SIG-M5 treated with dmso at 0.1 percent for 504 hours (cell line): ENCODE measurements at regions not wholly inside any gene's neighbourhood (a gene's known extent, or its start where the extent isn't known, plus 50 kb on each side); places are given as distances from the start of the nearest gene placed in this dataset.

Source experiments
- DNase-seq: peaks from one replicate; lab custom pipeline; 2025; ENCODE audit not compliant: unreplicated experiment; lab: John Stamatoyannopoulos, UW

- DNase-seq, result no peak
Observed at GRCh38 chr14:82510007-82510406, 976.4 kb upstream of the SEL1L start.

DNA sequence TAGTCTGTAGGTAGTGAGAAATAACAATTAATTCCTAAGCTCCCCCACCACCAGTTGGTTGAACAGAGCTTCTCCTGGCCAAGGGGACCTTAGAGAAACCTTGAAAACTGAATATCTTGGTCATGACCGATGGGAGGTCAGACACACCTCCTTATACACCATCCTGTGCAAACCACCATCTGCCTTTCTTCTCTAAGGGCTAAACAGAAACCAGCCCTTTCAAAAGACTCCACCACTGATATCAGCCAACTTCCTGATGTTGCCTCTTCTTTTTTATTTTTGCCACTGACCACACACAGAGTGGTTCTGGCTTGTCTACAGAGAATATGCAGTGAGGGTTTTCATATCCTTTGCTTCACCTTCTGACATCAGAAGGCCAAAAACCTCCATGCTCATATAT is 977.7 kb upstream of the SEL1L start:
- DNase-seq, result no peak

DNA sequence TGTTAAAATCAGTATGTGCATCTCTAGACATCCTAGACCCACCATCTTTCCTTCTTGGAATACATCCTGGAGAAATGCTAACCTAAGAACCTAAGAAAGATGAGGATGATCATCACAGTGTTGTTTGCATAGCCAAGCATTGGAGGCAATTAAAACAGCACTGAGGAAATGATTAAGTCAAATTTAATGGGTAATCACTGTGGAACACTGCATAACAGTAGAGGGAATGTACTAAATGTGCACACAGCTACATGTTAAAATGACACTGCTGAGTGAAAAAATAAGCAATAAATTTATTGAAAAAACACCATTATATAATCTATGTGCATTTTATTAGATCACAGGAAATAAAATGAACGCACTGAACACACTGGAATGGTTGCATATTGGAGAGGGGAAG is 987.1 kb upstream of the SEL1L start:
- DNase-seq, result no peak

GRCh38 chr14:82521191-82521590 is 987.5 kb upstream of the SEL1L start:
- DNase-seq, result no peak

GRCh38 chr14:82528016-82528415 is 994.4 kb upstream of the SEL1L start:
- DNase-seq, result no peak

DNA sequence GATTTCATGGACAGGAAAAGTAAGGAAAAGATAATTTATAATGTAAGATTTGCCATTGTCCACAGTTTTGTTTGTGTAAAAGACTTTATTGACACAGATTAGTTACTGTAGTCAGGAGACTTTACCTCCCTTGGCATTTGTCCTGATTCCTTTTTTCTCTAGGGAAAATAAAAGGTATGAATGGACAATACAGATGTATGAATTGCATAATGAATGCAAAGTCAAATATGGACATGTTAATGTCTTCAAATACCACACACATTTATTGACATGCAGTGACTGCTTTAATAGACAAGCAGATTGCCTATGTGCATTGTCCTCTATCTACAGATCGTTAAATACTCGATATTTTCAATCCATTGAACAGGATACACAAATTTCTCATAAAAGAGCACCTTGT is 999.7 kb upstream of the SEL1L start:
- DNase-seq, result no peak

GRCh38 chr14:82536566-82536965 is 1002.9 kb upstream of the SEL1L start:
- DNase-seq, result no peak

DNA sequence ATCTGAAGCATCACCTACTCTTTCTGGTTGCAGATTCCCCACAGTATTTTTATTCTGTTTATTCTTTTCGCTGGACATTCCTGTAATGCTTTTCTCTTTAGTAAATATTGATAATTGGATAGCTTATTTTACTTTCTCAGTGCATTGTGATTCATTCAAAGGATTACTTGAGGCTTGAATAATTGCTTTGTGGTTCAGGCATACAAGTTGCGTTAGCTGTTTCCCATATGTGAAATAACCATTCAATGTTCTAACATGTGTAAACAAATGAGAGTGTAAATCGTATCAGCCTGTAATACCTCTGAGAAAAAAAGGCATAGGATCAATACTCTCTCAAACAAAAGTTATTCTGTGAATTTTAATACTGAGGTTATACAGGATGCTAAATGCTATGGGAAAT is 1004.2 kb upstream of the SEL1L start:
- DNase-seq, result no peak

- no peak for DNase-seq
Observed at GRCh38 chr14:82546401-82546800, 1012.7 kb upstream of the SEL1L start.

- no peak for DNase-seq
Observed at GRCh38 chr14:82549306-82549990, 1015.8 kb upstream of the SEL1L start.

GRCh38 chr14:82562881-82563280 is 1029.2 kb upstream of the SEL1L start:
- DNase-seq, result no peak

DNA sequence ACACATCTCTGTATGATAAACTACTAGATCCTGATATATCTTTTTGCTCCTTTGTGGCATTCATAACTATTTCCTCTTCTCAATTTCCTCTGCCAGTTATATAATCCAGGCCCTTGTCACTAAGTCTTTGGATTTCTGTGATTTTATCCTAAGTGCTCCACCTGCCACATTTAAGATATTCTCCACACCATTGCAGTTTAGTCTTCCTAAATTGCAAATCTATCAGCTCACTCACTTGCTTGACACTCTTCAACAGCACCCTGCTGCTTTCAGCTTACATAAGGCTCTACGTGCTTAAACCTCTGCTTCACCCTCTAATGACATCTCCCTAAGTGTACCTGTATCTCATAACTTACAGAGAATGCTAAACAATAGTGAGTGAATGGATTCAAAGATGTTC is 1032.2 kb upstream of the SEL1L start:
- DNase-seq, result no peak

- DNase-seq, result no peak
Observed at GRCh38 chr14:82587226-82587625, 1053.6 kb upstream of the SEL1L start.

DNA sequence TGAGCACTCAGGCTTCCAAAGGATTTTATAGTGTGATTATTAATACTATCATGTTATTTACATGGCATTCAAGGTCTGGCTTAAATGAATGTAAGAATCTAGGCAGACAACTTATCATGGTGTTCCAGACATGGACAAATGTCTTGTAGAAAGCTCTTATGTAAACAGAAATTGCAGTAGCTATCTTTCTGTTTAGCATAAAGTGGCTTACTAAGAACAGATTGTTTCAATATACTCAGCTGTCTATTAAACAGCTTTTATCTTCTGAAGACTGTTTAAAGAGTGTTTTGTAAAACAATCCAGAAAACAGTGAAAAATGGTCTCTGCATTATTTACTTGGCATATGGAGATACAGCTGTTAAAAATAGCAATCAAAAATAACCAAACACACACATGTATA is 1061.8 kb upstream of the SEL1L start:
- no peak for DNase-seq

GRCh38 chr14:82602794-82603193 is 1069.1 kb upstream of the SEL1L start:
- DNase-seq, result no peak

DNA sequence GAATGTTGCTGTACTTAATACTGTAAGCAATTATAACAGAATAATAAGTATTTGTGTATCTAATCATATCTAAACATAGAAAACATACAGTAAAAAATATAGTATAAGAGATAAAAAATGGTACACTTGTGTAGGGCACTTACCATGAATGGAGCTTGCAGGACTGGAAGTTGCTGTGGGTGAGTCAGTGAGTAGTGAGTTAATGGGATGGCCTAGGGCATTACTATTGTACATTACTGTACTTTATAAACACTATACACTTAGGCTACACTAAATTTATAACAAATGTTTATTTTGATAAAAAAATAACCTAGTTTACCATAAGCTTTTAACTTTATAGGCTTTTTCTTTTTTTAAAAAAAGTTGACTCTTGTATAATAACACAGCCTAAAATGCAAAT is 1071.2 kb upstream of the SEL1L start:
- DNase-seq, result no peak

- no peak for DNase-seq
Observed at GRCh38 chr14:82621881-82622450, 1088.3 kb upstream of the SEL1L start.

GRCh38 chr14:82626156-82627066 is 1092.8 kb upstream of the SEL1L start:
- DNase-seq, result no peak

- DNase-seq, result no peak
Observed at GRCh38 chr14:82635915-82636314, 1102.3 kb upstream of the SEL1L start.

DNA sequence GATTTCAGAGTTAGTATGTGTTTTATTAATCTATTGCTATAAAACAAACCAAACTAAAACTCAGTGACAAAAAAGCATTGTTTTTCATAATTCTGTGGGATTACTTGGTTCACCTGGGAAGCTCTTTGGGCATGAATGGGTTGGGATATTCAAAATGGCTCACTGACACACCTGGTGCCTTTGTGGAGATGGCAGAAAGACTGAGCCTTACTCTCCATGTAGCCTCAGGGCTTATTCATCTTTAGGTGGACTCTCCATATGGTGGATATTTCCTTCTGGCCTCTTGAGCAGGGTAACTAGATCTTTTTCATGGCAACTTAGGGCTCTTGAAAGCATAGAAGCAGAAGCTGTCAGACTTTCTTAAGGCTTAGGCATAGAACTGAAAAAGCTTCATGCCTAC is 1102.8 kb upstream of the SEL1L start:
- DNase-seq, result no peak

- no peak for DNase-seq
Observed at GRCh38 chr14:82641050-82641540, 1107.4 kb upstream of the SEL1L start.

DNA sequence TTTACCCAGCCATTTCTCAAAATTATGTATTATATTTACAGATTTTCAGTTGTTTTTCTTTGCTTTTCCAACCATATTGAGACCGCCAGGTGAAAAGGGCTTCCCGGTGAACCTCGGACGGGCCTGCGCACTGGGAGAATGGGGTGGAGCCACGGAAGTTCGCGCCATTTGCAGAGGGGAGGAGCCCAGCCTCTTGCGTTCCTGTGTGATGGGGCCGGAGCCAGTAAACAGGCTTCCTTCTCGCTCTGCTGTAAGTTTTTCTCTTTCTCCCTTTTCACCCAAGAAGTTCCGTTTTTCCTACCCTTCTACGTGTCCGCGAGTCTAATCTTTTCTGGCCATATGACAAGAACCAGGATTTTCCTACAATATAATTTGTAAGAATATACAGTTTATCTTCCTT is 1108.8 kb upstream of the SEL1L start:
- peak; percentile 21 for DNase-seq
